ENCODE measurements at regions not wholly inside any gene's neighbourhood (a gene's known extent, or its start where the extent isn't known, plus 50 kb on each side); places are given as distances from the start of the nearest gene placed in this dataset.

GRCh38 chr4:57916479-57916878, 806.3 kb upstream of the IGFBP7 start:
- no peak for TF ChIP-seq ZFP3 (CRISPR knock-in tag; IDR thresholded peaks at IDR 0.05)
- no peak for TF ChIP-seq OSR1 (CRISPR knock-in tag; IDR thresholded peaks at IDR 0.05)
- TF ChIP-seq BACH2 (CRISPR knock-in tag; IDR thresholded peaks at IDR 0.05; ENCODE audit: borderline replicate concordance) = no peak
- TF ChIP-seq SNAI2 (CRISPR knock-in tag; IDR thresholded peaks at IDR 0.05) = no peak
- TF ChIP-seq ZC3H10 (CRISPR knock-in tag; IDR thresholded peaks at IDR 0.05) = no peak
- TF ChIP-seq, protein P1, sequence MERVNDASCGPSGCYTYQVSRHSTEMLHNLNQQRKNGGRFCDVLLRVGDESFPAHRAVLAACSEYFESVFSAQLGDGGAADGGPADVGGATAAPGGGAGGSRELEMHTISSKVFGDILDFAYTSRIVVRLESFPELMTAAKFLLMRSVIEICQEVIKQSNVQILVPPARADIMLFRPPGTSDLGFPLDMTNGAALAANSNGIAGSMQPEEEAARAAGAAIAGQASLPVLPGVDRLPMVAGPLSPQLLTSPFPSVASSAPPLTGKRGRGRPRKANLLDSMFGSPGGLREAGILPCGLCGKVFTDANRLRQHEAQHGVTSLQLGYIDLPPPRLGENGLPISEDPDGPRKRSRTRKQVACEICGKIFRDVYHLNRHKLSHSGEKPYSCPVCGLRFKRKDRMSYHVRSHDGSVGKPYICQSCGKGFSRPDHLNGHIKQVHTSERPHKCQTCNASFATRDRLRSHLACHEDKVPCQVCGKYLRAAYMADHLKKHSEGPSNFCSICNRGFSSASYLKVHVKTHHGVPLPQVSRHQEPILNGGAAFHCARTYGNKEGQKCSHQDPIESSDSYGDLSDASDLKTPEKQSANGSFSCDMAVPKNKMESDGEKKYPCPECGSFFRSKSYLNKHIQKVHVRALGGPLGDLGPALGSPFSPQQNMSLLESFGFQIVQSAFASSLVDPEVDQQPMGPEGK (CRISPR knock-in tag; IDR thresholded peaks at IDR 0.05; ENCODE audit: borderline replicate concordance) = no peak
- no peak for TF ChIP-seq TOX (CRISPR knock-in tag; IDR thresholded peaks at IDR 0.05; ENCODE audit: borderline replicate concordance)
- TF ChIP-seq, protein P2, sequence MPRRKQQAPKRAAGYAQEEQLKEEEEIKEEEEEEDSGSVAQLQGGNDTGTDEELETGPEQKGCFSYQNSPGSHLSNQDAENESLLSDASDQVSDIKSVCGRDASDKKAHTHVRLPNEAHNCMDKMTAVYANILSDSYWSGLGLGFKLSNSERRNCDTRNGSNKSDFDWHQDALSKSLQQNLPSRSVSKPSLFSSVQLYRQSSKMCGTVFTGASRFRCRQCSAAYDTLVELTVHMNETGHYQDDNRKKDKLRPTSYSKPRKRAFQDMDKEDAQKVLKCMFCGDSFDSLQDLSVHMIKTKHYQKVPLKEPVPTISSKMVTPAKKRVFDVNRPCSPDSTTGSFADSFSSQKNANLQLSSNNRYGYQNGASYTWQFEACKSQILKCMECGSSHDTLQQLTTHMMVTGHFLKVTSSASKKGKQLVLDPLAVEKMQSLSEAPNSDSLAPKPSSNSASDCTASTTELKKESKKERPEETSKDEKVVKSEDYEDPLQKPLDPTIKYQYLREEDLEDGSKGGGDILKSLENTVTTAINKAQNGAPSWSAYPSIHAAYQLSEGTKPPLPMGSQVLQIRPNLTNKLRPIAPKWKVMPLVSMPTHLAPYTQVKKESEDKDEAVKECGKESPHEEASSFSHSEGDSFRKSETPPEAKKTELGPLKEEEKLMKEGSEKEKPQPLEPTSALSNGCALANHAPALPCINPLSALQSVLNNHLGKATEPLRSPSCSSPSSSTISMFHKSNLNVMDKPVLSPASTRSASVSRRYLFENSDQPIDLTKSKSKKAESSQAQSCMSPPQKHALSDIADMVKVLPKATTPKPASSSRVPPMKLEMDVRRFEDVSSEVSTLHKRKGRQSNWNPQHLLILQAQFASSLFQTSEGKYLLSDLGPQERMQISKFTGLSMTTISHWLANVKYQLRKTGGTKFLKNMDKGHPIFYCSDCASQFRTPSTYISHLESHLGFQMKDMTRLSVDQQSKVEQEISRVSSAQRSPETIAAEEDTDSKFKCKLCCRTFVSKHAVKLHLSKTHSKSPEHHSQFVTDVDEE (CRISPR knock-in tag; IDR thresholded peaks at IDR 0.05) = no peak
- TF ChIP-seq RARB (CRISPR knock-in tag; IDR thresholded peaks at IDR 0.05) = no peak

Data from SK-N-SH treated with all-trans-retinoic acid at 6 μM for 48 hours (cell line).